ENCODE measurements at regions not wholly inside any gene's neighbourhood (a gene's known extent, or its start where the extent isn't known, plus 50 kb on each side); places are given as distances from the start of the nearest gene placed in this dataset.

GRCh38 chr9:119458068-119458467 lies 88.8 kb upstream of the BRINP1 start:
- no peak overlapping the region for H3K4me3 Mint-ChIP-seq
- ATAC-seq (no peak), DNase-seq (no peak)
- peaks cover 0 to 10% (median 3%) of the 10 kb centered on the region in 5 donors for H3K27me3 Mint-ChIP-seq
- POLR2A ChIA-PET: no interaction called here
- H3K9me3 Mint-ChIP-seq: peaks cover 0 to 19% (median 2%) of the 10 kb centered on the region in 9 donors
- H3K27ac Mint-ChIP-seq: no peak overlapping the region
- H3K4me1 Mint-ChIP-seq: no peaks in the 10 kb centered on the region
- no peaks in the 10 kb centered on the region for H3K36me3 Mint-ChIP-seq

DNA sequence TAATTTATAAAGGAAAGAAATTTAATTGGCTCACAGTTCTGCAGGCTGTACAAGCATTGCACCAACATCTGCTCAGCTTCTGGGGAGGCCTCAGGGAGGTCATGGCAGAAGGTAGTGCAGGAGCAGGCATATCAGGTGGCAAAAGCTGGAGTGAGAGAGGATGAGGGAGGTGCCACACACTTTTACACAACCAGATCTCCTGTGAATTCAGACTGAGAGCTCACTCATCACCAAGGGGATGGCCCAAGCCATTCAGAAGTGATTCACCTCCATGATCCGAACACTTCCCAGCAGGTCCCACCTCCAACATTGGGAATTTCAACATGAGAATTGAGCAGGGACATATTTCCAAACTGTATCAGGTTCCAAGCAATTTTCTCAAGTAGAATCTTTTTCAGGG lies 84.7 kb upstream of the BRINP1 start:
- POLR2A ChIA-PET: no interaction called here
- Mint-ChIP-seq H3K4me1 (no peaks in the 10 kb centered on the region), H3K36me3 (no peaks in the 10 kb centered on the region), H3K4me3 (no peak overlapping the region), H3K9me3 (peaks cover 0 to 21% (median 5%) of the 10 kb centered on the region in 9 donors), H3K27ac (no peak overlapping the region), H3K27me3 (peaks cover 0 to 4% (median 0%) of the 10 kb centered on the region in 5 donors)
- no peak for DNase-seq
- no peak for ATAC-seq

DNA sequence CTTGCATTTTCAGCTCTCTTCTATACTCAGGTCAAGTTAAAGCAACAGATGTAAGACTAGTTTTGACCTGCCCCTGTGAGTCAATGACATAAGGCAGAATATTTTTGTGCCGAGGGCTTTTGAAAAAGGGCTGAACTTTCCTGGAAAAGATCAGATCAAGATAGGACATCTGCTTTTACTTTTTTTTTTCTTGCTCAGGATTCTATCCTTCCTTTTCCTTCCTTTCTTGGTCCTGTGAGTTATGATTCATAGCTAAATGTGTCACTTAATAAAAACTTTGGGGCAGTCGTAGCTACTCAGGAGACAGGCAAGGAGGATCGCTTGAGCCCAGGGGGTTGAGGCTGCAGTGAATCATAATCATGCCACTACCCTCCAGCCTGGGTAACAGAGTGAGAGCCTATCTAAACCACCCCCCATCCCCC lies 84.3 kb upstream of the BRINP1 start:
- no peak for ATAC-seq
- Mint-ChIP-seq H3K4me3 (no peak overlapping the region), H3K4me1 (no peaks in the 10 kb centered on the region), H3K27me3 (peaks cover 0 to 4% (median 0%) of the 10 kb centered on the region in 5 donors), H3K36me3 (no peaks in the 10 kb centered on the region), H3K9me3 (peaks cover 0 to 21% (median 5%) of the 10 kb centered on the region in 9 donors), H3K27ac (no peak overlapping the region)
- POLR2A ChIA-PET: no interaction called here
- DNase-seq: no peak

GRCh38 chr9:119451426-119451825 lies 82.2 kb upstream of the BRINP1 start:
- no peaks in the 10 kb centered on the region for H3K4me1 Mint-ChIP-seq
- DNase-seq (no peak), ATAC-seq (no peak)
- H3K27ac Mint-ChIP-seq: no peak overlapping the region
- H3K4me3 Mint-ChIP-seq: no peak overlapping the region
- POLR2A ChIA-PET: no interaction called here
- peaks cover 0 to 21% (median 5%) of the 10 kb centered on the region in 9 donors for H3K9me3 Mint-ChIP-seq
- H3K36me3 Mint-ChIP-seq: no peaks in the 10 kb centered on the region
- peaks cover 0 to 4% (median 0%) of the 10 kb centered on the region in 5 donors for H3K27me3 Mint-ChIP-seq

DNA sequence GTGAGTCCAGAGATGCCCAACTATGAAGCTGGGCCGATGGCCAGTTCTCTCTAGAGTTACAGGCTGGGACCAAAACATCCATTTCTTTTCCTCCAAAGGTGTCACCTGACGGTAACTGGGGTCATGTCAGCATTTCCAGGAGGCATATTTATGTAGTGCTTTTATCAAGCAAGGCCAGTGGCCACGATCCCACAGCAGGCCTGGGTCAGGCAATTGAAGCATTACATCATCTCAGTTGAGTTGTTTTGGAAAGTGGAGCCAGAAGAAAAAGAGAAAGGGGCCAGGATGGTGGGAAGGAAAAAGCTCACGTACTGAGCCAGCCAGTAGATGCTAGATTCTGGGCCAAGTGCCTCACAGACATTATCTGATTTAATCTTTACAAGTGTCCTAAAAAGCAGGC lies 73.9 kb upstream of the BRINP1 start:
- POLR2A ChIA-PET: no interaction called here
- Mint-ChIP-seq H3K27ac (no peak overlapping the region), H3K4me3 (no peak overlapping the region), H3K9me3 (peaks cover 0 to 20% (median 2%) of the 10 kb centered on the region in 9 donors), H3K4me1 (no peaks in the 10 kb centered on the region), H3K36me3 (no peaks in the 10 kb centered on the region), H3K27me3 (peaks cover 0 to 8% (median 3%) of the 10 kb centered on the region in 5 donors)
- ATAC-seq (no peak), DNase-seq (no peak)

DNA sequence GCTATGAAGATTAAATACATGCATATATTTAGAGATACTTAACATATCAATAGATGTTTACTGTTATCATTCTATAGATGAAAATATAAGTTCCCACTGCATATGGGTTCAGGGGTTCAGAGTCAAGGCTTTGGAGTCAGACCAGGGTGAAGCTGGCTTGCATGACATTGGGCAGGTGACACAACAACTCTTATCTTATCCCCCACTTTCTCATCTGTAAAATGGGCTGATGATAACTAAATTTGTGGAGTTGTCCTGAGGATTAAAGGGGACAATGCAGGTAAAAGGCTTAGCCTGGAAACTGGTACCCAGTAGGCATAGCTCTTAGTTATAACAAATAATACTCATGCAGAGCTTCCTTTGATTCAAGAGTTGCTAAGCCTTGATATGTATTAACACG lies 72.6 kb upstream of the BRINP1 start:
- Mint-ChIP-seq H3K4me1 (no peaks in the 10 kb centered on the region), H3K36me3 (no peaks in the 10 kb centered on the region)

GRCh38 chr9:119441338-119441737 lies 72.1 kb upstream of the BRINP1 start:
- Mint-ChIP-seq H3K27me3 (peaks cover 0 to 8% (median 3%) of the 10 kb centered on the region in 5 donors), H3K27ac (no peak overlapping the region), H3K9me3 (peaks cover 0 to 21% (median 2%) of the 10 kb centered on the region in 9 donors), H3K4me3 (no peak overlapping the region), H3K36me3 (no peaks in the 10 kb centered on the region), H3K4me1 (no peaks in the 10 kb centered on the region)
- POLR2A ChIA-PET: no interaction called here
- DNase-seq (no peak), ATAC-seq (no peak)

More for the DNA sequence above, 72.6 kb upstream of the BRINP1 start:
- Mint-ChIP-seq H3K27me3 (peaks cover 0 to 8% (median 3%) of the 10 kb centered on the region in 5 donors), H3K4me3 (no peak overlapping the region), H3K27ac (no peak overlapping the region), H3K9me3 (peaks cover 0 to 21% (median 2%) of the 10 kb centered on the region in 9 donors)
- ATAC-seq: no peak
- no peak for DNase-seq
- POLR2A ChIA-PET: no interaction called here

GRCh38 chr9:119436261-119436660 lies 67.0 kb upstream of the BRINP1 start:
- Mint-ChIP-seq H3K4me1 (no peaks in the 10 kb centered on the region), H3K27ac (no peak overlapping the region), H3K27me3 (no peaks in the 10 kb centered on the region), H3K9me3 (peaks cover 0 to 12% (median 0%) of the 10 kb centered on the region in 9 donors), H3K4me3 (no peak overlapping the region), H3K36me3 (no peaks in the 10 kb centered on the region)
- DNase-seq (no peak), ATAC-seq (no peak)
- POLR2A ChIA-PET: no interaction called here

DNA sequence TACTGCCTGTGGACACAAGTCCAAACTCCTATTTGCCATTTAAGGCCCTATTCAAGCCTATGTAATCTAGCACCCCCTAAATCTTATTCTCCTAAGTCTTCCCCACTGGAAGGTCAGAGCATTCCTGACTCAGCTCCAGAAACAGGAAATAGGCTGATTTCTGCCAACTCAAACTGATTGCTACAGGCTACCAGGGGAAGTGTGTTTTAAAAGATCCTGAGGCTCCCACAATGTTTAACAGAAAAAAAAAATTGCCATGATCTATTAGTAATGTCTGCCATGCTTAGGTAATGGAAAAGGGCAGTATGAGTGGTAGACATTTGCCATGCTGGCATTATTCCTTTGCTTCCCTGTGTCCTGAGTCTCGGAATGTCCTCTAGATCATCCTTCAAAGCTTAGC lies 65.8 kb upstream of the BRINP1 start:
- POLR2A ChIA-PET: no interaction called here
- Mint-ChIP-seq H3K9me3 (peaks cover 0 to 12% (median 0%) of the 10 kb centered on the region in 9 donors), H3K4me3 (no peak overlapping the region), H3K4me1 (no peaks in the 10 kb centered on the region), H3K27ac (no peak overlapping the region), H3K27me3 (no peaks in the 10 kb centered on the region), H3K36me3 (no peaks in the 10 kb centered on the region)
- no peak for ATAC-seq
- no peak for DNase-seq

GRCh38 chr9:119432428-119432827 lies 63.2 kb upstream of the BRINP1 start:
- H3K27me3 Mint-ChIP-seq: peaks cover 0 to 3% (median 0%) of the 10 kb centered on the region in 5 donors
- peaks cover 0 to 10% (median 0%) of the 10 kb centered on the region in 9 donors for H3K9me3 Mint-ChIP-seq
- POLR2A ChIA-PET: no interaction called here
- no peak for DNase-seq
- no peaks in the 10 kb centered on the region for H3K4me1 Mint-ChIP-seq
- no peak overlapping the region for H3K27ac Mint-ChIP-seq
- H3K4me3 Mint-ChIP-seq: no peak overlapping the region
- ATAC-seq: no peak
- H3K36me3 Mint-ChIP-seq: no peaks in the 10 kb centered on the region

- DNase-seq: no peak
- Mint-ChIP-seq H3K9me3 (peaks cover 0 to 14% (median 3%) of the 10 kb centered on the region in 9 donors), H3K27me3 (peaks cover 0 to 3% (median 0%) of the 10 kb centered on the region in 5 donors), H3K36me3 (no peaks in the 10 kb centered on the region), H3K4me3 (no peak overlapping the region), H3K4me1 (no peaks in the 10 kb centered on the region), H3K27ac (no peak overlapping the region)
- POLR2A ChIA-PET: no interaction called here
- no peak for ATAC-seq
Measured at GRCh38 chr9:119429302-119429701, 60.1 kb upstream of the BRINP1 start.

DNA sequence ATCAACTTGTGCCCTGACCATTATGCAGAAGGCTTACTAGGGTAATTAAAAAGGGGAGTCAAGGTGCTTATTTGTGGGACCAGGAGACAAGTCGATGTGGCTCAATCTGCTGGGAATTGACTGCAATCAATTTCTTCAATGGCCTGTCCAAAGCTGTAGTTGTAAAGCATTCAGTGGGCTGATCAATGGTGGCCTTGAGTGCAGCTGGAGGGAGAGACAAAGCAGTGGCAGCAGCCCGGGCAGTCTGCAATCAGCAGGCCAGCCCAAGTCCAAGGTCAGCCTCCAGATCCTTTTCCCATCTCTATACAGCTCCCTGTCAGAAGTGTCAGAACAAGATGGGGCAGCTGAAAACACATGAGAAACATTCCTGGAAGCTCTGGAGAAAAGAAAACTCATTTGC lies 51.0 kb upstream of the BRINP1 start:
- no peaks in the 10 kb centered on the region for H3K4me1 Mint-ChIP-seq
- POLR2A ChIA-PET: no interaction called here
- H3K27ac Mint-ChIP-seq: no peak overlapping the region
- no peak overlapping the region for H3K4me3 Mint-ChIP-seq
- peaks cover 0 to 3% (median 0%) of the 10 kb centered on the region in 5 donors for H3K27me3 Mint-ChIP-seq
- H3K9me3 Mint-ChIP-seq: peaks cover 0 to 10% (median 0%) of the 10 kb centered on the region in 9 donors
- no peaks in the 10 kb centered on the region for H3K36me3 Mint-ChIP-seq
- DNase-seq (no peak), ATAC-seq (no peak)

Data from naive thymus-derived CD8-positive, alpha-beta T cell (primary cell).